GM10266 (cell line): ENCODE measurements at regions not wholly inside any gene's neighbourhood (a gene's known extent, or its start where the extent isn't known, plus 50 kb on each side); places are given as distances from the start of the nearest gene placed in this dataset.
"Not testable (repeated sequence)": the region's sequence is repeated elsewhere in the genome, so short reads cannot be mapped to it uniquely, and the experiment has no call there.

ENCODE experiments used
- DNase-seq: peaks from one replicate; pipeline ENCODE4 v3.0.0; 2012; ENCODE audit errors: extremely low spot score
- CTCF ChIP-seq: IDR thresholded peaks from 2 replicates; pipeline ENCODE4 v1.5.1; 2012; ENCODE audit warnings: mild to moderate bottlenecking, low read depth; ENCODE audit not compliant: control insufficient read depth, insufficient read depth; ENCODE audit errors: missing control alignments

GRCh38 chr14:35931346-35931745 lies 105.2 kb downstream of the BRMS1L start:
- TF ChIP-seq CTCF: no peak
- DNase-seq: no peak

- TF ChIP-seq CTCF: no peak
- DNase-seq: no peak
These were observed 103.0 kb downstream of the BRMS1L start for GRCh38 chr14:35929186-35929585.

- no peak for TF ChIP-seq CTCF
- no peak for DNase-seq
These were observed 101.6 kb downstream of the BRMS1L start for GRCh38 chr14:35927727-35928126.

GRCh38 chr14:35925319-35925718 lies 99.2 kb downstream of the BRMS1L start:
- DNase-seq: no peak
- TF ChIP-seq CTCF: no peak

- not testable (repeated sequence) for DNase-seq
These were observed 96.5 kb downstream of the BRMS1L start for GRCh38 chr14:35922590-35922989.

- no peak for DNase-seq
- TF ChIP-seq CTCF: no peak
These were observed 95.6 kb downstream of the BRMS1L start for GRCh38 chr14:35921745-35922144.
